NB4 (cell line): ENCODE measurements at regions not wholly inside any gene's neighbourhood (a gene's known extent, or its start where the extent isn't known, plus 50 kb on each side); places are given as distances from the start of the nearest gene placed in this dataset.

ENCODE experiments used
- DNase-seq: peaks from one replicate; pipeline ENCODE4 v3.0.0; 2010; ENCODE audit warnings: low read depth
- H3K4me3 ChIP-seq: one replicate; pipeline ENCODE4 v1.5.1; 2011; ENCODE audit warnings: mild to moderate bottlenecking, low read depth, low read length, moderate library complexity
- MYC ChIP-seq: IDR thresholded peaks from 2 replicates; pipeline ENCODE4 v1.6.1; 2011; ENCODE audit warnings: low read depth, low read length
- POLR2A ChIP-seq: IDR thresholded peaks from 2 replicates; pipeline ENCODE4 v1.6.1; 2011; ENCODE audit warnings: mild to moderate bottlenecking; ENCODE audit not compliant: insufficient read length; ENCODE audit errors: extremely low read depth
- TF ChIP-seq, protein P1 (sequence below): IDR thresholded peaks from one replicate; pipeline ENCODE4 v1.5.1; 2012; ENCODE audit warnings: low read depth, low read length
- TF ChIP-seq, protein P2 (sequence below): IDR thresholded peaks from 2 replicates; pipeline ENCODE4 v1.6.1; 2011; ENCODE audit warnings: low read depth, low read length

DNA sequence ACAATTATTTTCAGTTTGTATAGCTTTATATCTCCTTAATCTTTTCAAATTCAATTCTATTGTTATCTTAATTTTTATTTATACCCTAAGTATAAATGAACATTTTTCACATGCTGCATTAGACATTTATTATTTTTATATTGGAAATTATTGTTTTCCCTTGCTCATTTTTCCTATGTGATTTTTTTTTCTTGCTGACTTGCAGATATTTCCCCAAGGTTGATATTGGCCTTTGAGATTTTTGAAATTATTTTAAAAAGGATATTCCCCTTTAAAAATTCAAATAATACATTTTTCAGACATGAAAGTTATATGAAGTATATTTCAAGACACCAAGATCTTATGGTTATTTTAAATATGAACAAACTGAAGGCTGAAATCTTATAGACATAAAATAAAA is 234.2 kb downstream of the TRIM36 start:
- TF ChIP-seq, protein P1, sequence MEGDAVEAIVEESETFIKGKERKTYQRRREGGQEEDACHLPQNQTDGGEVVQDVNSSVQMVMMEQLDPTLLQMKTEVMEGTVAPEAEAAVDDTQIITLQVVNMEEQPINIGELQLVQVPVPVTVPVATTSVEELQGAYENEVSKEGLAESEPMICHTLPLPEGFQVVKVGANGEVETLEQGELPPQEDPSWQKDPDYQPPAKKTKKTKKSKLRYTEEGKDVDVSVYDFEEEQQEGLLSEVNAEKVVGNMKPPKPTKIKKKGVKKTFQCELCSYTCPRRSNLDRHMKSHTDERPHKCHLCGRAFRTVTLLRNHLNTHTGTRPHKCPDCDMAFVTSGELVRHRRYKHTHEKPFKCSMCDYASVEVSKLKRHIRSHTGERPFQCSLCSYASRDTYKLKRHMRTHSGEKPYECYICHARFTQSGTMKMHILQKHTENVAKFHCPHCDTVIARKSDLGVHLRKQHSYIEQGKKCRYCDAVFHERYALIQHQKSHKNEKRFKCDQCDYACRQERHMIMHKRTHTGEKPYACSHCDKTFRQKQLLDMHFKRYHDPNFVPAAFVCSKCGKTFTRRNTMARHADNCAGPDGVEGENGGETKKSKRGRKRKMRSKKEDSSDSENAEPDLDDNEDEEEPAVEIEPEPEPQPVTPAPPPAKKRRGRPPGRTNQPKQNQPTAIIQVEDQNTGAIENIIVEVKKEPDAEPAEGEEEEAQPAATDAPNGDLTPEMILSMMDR, result no peak
- no peak for TF ChIP-seq POLR2A
- TF ChIP-seq MYC, result no peak
- TF ChIP-seq, protein P2, sequence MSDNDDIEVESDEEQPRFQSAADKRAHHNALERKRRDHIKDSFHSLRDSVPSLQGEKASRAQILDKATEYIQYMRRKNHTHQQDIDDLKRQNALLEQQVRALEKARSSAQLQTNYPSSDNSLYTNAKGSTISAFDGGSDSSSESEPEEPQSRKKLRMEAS, result no peak
- DNase-seq, result no peak
- no peak overlapping the region for H3K4me3 ChIP-seq

DNA sequence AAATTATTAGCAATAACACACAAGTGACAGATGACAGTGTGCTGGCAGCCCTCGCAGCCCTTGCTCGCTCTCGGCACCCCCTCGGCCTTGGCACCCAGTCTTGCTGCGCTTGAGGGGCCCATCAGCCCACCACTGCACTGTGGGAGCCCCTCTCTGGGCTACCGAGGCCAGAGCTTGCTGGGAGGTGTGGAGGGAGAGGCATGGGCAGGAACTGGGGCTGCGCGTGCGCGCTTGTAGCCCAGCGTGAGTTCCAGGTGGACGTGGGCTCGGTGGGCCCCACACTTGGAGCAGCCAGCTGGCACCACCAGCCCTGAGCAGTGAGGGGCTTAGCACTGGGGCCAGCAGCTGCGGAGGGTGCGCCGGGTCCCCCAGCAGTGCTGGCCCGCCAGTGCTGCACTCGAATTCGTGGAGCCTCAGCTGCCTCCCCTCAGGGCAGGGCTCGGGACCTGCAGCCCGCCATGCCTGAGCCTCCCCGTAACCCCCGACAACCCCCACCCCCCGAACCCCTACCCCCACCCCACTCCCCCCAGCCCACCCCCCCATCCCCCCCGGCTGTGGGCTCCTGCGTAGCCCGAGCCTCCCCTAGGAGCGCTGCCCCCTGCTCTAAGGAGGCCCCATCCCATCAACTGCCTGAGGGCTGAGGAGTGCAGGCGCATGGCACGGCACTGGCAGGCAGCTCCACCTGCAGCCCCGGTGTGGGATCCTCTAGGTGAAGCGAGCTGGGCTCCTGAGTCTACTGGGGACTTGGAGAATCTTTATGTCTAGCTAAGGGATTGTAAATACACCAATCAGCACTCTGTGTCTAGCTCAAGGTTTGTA is 240.9 kb downstream of the TRIM36 start:
- no peak for DNase-seq

DNA sequence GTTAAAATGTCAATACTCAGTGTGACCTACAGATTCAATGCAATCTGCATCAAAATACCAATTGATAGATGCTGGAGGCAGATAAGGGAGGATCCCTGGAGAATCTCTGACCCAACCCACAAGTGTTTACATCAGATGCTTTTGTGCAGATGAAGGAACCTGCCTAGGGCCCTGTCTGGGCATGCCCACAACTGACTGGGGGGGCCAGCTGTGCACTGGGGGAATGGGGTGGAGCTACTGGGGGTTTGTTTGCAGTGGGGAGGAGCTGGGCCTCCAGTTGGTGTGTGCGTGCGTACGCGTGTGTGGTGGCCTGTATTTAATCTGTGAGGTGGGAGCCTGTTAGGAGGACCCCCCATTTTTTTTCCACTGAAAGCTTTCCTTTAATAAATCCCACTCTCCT is 244.9 kb downstream of the TRIM36 start:
- H3K4me3 ChIP-seq, result no peak overlapping the region
- TF ChIP-seq MYC (no peak), POLR2A (no peak)
- TF ChIP-seq, protein P1, result no peak
- TF ChIP-seq, protein P2, result no peak
- no peak for DNase-seq

More for the DNA sequence above, 240.9 kb downstream of the TRIM36 start:
- TF ChIP-seq, protein P1, result no peak
- TF ChIP-seq POLR2A (no peak), MYC (no peak)
- TF ChIP-seq, protein P2, result no peak
- H3K4me3 ChIP-seq, result no peak overlapping the region

DNA sequence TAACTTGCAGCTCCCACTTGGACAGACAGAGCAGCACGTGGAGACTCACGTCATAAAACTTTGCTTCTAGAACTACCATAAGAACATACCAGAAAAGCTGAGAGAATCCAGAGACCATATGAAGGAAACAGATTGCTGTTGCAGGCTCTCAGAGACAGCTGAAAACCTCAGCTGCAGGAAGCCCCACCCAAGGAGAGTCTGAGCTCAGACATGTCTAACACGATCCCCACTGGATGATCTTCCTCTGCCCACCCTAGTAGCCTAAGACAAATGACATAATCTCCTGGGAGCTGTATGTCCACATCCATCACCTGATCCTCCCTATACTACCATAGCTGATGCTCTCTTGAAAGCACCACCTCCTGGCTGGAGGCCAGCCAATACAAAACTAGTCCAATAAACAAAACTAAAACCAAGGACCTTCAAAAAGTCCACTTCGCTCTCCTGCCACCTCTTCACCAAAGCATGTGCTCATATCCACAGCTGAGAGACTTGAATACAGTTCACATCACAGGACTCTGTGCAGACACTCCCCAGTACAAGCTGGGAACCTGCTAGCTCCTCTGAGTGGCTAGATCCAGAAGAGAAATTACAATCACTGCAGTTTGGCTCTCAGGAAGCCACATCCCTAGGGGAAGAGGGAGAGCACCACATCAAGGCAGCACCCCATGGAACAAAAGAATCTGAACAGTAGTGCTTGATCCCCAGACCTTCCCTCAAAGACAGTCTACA is 257.4 kb downstream of the TRIM36 start:
- DNase-seq, result no peak
- no peak overlapping the region for H3K4me3 ChIP-seq
- TF ChIP-seq, protein P1, result no peak
- TF ChIP-seq, protein P2, result no peak
- TF ChIP-seq POLR2A (no peak), MYC (no peak)

DNA sequence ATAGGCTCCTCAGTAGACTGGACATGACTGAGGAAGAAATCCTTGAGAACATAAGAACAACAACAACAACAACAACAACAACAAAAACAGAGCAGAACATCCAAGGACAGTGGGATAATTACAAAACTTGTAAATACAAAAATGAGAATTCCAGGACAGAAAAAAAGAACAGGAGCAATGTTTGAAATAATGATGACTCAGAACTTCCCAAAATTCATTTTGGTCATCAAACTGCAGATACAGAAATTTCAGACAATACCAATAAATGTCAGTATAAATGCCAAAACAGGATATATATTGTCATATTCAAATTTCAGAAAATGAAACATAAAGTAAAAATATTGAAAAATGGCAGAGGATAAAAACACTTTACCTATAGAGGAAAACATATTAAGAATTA is 259.0 kb downstream of the TRIM36 start:
- H3K4me3 ChIP-seq, result no peak overlapping the region
- TF ChIP-seq POLR2A, result no peak
- TF ChIP-seq, protein P2, result no peak
- TF ChIP-seq, protein P1, result no peak
- no peak for TF ChIP-seq MYC
- no peak for DNase-seq
